ENCODE measurements at regions not wholly inside any gene's neighbourhood (a gene's known extent, or its start where the extent isn't known, plus 50 kb on each side); places are given as distances from the start of the nearest gene placed in this dataset.
A peak's percentile ranks its signal among the peaks of the same experiment; 100 is the strongest.

DNA sequence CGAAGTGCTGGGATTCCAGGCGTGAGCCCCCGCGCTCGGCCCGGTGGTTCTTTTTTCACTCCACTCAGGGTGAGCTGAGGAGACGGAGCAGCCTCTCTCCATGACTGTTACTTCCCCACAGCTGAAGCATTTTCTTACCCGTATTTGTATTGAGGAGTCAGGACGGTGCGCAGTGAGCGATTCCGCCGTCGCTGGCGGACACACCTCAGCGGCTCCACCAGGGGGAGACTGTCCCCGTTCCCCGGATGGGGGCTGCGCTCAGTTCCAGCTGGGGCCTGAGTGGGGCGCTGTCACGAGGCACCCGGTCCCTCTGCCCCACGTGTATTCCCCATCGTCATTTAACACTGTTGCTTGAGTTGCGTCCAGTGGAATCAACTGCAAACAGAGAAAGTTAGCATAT is 844.0 kb upstream of the FRG1 start:
- H3K23ac ChIP-seq (ENCODE audit: low read depth, low read length, poor library complexity), result no peak overlapping the region
- H3K4me2 ChIP-seq (ENCODE audit: insufficient read depth, low read length, poor library complexity, severe bottlenecking), result no peak overlapping the region
- peak overlapping the region in 1 of 2 donors; percentile 54 for H3K4me3 ChIP-seq (ENCODE audit: low read length in 2 of 2)
- no peak overlapping the region for H3K14ac ChIP-seq (ENCODE audit: low read length)
- no peak overlapping the region for H2BK120ac ChIP-seq (ENCODE audit: low read depth, low read length)
- H2AFZ ChIP-seq (ENCODE audit: low read length), result no peak overlapping the region
- H3K36me3 ChIP-seq (replicated peaks in 1 of 2; ENCODE audit: control insufficient read depth in 2 of 2, insufficient read depth in 2 of 2, low read length in 2 of 2), result no peaks in the 10 kb centered on the region
- no peaks in the 10 kb centered on the region for H3K4me1 ChIP-seq (ENCODE audit: control insufficient read depth in 2 of 2, insufficient read depth in 1 of 2, low read depth in 1 of 2, low read length in 2 of 2)
- H3K27ac ChIP-seq (replicated peaks; ENCODE audit: low read length), result no peak overlapping the region
- no CpG with 5 or more reads among the region's 25 CpGs for WGBS, 2 donors (ENCODE audit: extremely low coverage in 2 of 2, insufficient read length in 2 of 2, insufficient replicate concordance in 1 of 2)
- peak overlapping the region; percentile 29 for H2BK5ac ChIP-seq (ENCODE audit: low read length)
- no peak overlapping the region for H2BK15ac ChIP-seq (ENCODE audit: low read length)
- H3K27me3 ChIP-seq (ENCODE audit: control insufficient read depth in 3 of 3, insufficient read depth in 3 of 3, low read depth in 1 of 3, low read length in 3 of 3), result no peaks in the 10 kb centered on the region
- peaks cover 0 to 2% of the 10 kb centered on the region in 2 donors for H3K9me3 ChIP-seq (replicated peaks in 1 of 2; ENCODE audit: control insufficient read depth in 2 of 2, insufficient read depth in 1 of 2, low read depth in 1 of 2, low read length in 2 of 2)
- peaks cover 2% of the 10 kb centered on the region for H3K79me1 ChIP-seq (ENCODE audit: low read depth, low read length)
- DNase-seq (ENCODE audit: low spot score), result no peak
- H3K18ac ChIP-seq (ENCODE audit: low read length), result peak overlapping the region; percentile 31
- H2AK5ac ChIP-seq (ENCODE audit: low read depth, low read length), result no peak overlapping the region
- H4K91ac ChIP-seq (ENCODE audit: low read depth, low read length, poor library complexity), result no peak overlapping the region
- no peak overlapping the region for H3K4ac ChIP-seq (ENCODE audit: low read length)
- no peak overlapping the region for H2BK12ac ChIP-seq (ENCODE audit: low read length)
- H3K9ac ChIP-seq (ENCODE audit: low read depth, low read length, poor library complexity), result no peak overlapping the region
- no peak overlapping the region for H4K8ac ChIP-seq (ENCODE audit: low read depth, low read length)

- H3K4me2 ChIP-seq (ENCODE audit: insufficient read depth, low read length, poor library complexity, severe bottlenecking), result no peak overlapping the region
- DNase-seq (ENCODE audit: low spot score), result no peak
- H3K36me3 ChIP-seq (replicated peaks in 1 of 2; ENCODE audit: control insufficient read depth in 2 of 2, insufficient read depth in 2 of 2, low read length in 2 of 2), result no peaks in the 10 kb centered on the region
- WGBS, 2 donors (ENCODE audit: extremely low coverage in 2 of 2, insufficient read length in 2 of 2, insufficient replicate concordance in 1 of 2), result no CpG with 5 or more reads among the region's 16 CpGs
- H3K27ac ChIP-seq (replicated peaks; ENCODE audit: low read length), result no peak overlapping the region
- H3K9ac ChIP-seq (ENCODE audit: low read depth, low read length, poor library complexity), result no peak overlapping the region
- no peak overlapping the region for H2BK5ac ChIP-seq (ENCODE audit: low read length)
- H2AK5ac ChIP-seq (ENCODE audit: low read depth, low read length), result no peak overlapping the region
- no peak overlapping the region for H3K23ac ChIP-seq (ENCODE audit: low read depth, low read length, poor library complexity)
- H4K91ac ChIP-seq (ENCODE audit: low read depth, low read length, poor library complexity), result no peak overlapping the region
- H3K9me3 ChIP-seq (replicated peaks in 1 of 2; ENCODE audit: control insufficient read depth in 2 of 2, insufficient read depth in 1 of 2, low read depth in 1 of 2, low read length in 2 of 2), result peaks cover 0 to 2% of the 10 kb centered on the region in 2 donors
- H4K8ac ChIP-seq (ENCODE audit: low read depth, low read length), result no peak overlapping the region
- no peak overlapping the region for H3K18ac ChIP-seq (ENCODE audit: low read length)
- H3K4me3 ChIP-seq (ENCODE audit: low read length in 2 of 2), result no peak overlapping the region
- H2BK15ac ChIP-seq (ENCODE audit: low read length), result no peak overlapping the region
- no peaks in the 10 kb centered on the region for H3K27me3 ChIP-seq (ENCODE audit: control insufficient read depth in 3 of 3, insufficient read depth in 3 of 3, low read depth in 1 of 3, low read length in 3 of 3)
- H3K4me1 ChIP-seq (ENCODE audit: control insufficient read depth in 2 of 2, insufficient read depth in 1 of 2, low read depth in 1 of 2, low read length in 2 of 2), result no peaks in the 10 kb centered on the region
- H3K14ac ChIP-seq (ENCODE audit: low read length), result no peak overlapping the region
- H2AFZ ChIP-seq (ENCODE audit: low read length), result no peak overlapping the region
- no peak overlapping the region for H2BK120ac ChIP-seq (ENCODE audit: low read depth, low read length)
- H3K4ac ChIP-seq (ENCODE audit: low read length), result no peak overlapping the region
- H3K79me1 ChIP-seq (ENCODE audit: low read depth, low read length), result peaks cover 2% of the 10 kb centered on the region
- H2BK12ac ChIP-seq (ENCODE audit: low read length), result no peak overlapping the region
Observed at GRCh38 chr4:189098932-189099696, 841.6 kb upstream of the FRG1 start.

DNA sequence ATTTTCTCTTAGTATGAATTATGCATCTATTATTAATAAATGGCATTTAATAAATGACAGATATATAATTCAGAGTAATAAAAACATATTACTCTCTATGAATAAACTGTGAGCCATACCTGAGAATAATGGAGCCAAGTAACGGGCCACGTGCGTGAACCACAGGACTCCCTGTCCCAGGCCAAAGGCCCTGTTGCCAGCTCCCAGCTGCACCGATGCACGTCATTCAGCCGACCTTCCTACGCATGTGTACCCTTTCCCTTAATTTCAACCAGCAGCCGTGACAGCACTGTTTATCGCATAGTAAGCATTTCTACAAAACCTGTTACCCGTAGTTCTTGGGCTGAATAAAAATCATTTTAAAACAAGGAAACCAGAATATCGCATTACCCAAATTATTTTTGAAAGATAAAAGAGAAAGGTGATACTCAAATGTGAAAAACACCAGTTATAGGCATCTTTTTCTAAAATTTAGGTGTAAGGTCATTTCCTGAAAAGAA is 827.2 kb upstream of the FRG1 start:
- Histone ChIP-seq H3K27ac (replicated peaks; ENCODE audit: low read length) (no peak overlapping the region), H4K8ac (ENCODE audit: low read depth, low read length) (no peak overlapping the region), H3K4me2 (ENCODE audit: insufficient read depth, low read length, poor library complexity, severe bottlenecking) (no peak overlapping the region), H3K79me1 (ENCODE audit: low read depth, low read length) (no peaks in the 10 kb centered on the region), H2BK120ac (ENCODE audit: low read depth, low read length) (no peak overlapping the region), H2BK15ac (ENCODE audit: low read length) (no peak overlapping the region), H3K4me1 (ENCODE audit: control insufficient read depth in 2 of 2, insufficient read depth in 1 of 2, low read depth in 1 of 2, low read length in 2 of 2) (peaks cover 0 to 3% of the 10 kb centered on the region in 2 donors), H3K14ac (ENCODE audit: low read length) (no peak overlapping the region), H3K9me3 (replicated peaks in 1 of 2; ENCODE audit: control insufficient read depth in 2 of 2, insufficient read depth in 1 of 2, low read depth in 1 of 2, low read length in 2 of 2) (no peaks in the 10 kb centered on the region), H3K9ac (ENCODE audit: low read depth, low read length, poor library complexity) (no peak overlapping the region), H2AK5ac (ENCODE audit: low read depth, low read length) (no peak overlapping the region), H2BK12ac (ENCODE audit: low read length) (no peak overlapping the region), H3K27me3 (ENCODE audit: control insufficient read depth in 3 of 3, insufficient read depth in 3 of 3, low read depth in 1 of 3, low read length in 3 of 3) (no peaks in the 10 kb centered on the region), H3K23ac (ENCODE audit: low read depth, low read length, poor library complexity) (no peak overlapping the region), H3K4ac (ENCODE audit: low read length) (no peak overlapping the region), H2AFZ (ENCODE audit: low read length) (no peak overlapping the region), H4K91ac (ENCODE audit: low read depth, low read length, poor library complexity) (no peak overlapping the region), H2BK5ac (ENCODE audit: low read length) (no peak overlapping the region), H3K4me3 (ENCODE audit: low read length in 2 of 2) (peak overlapping the region in 1 of 2 donors; percentile 46), H3K18ac (ENCODE audit: low read length) (peak overlapping the region; percentile 59), H3K36me3 (replicated peaks in 1 of 2; ENCODE audit: control insufficient read depth in 2 of 2, insufficient read depth in 2 of 2, low read length in 2 of 2) (no peaks in the 10 kb centered on the region)
- no peak for DNase-seq (ENCODE audit: low spot score)
- no CpG with 5 or more reads among the region's 11 CpGs for WGBS, 2 donors (ENCODE audit: extremely low coverage in 2 of 2, insufficient read length in 2 of 2, insufficient replicate concordance in 1 of 2)

- H3K23ac ChIP-seq (ENCODE audit: low read depth, low read length, poor library complexity), result no peak overlapping the region
- no peak overlapping the region for H3K9ac ChIP-seq (ENCODE audit: low read depth, low read length, poor library complexity)
- no peak overlapping the region for H2AFZ ChIP-seq (ENCODE audit: low read length)
- H2BK15ac ChIP-seq (ENCODE audit: low read length), result no peak overlapping the region
- no peak overlapping the region for H4K8ac ChIP-seq (ENCODE audit: low read depth, low read length)
- no peaks in the 10 kb centered on the region for H3K27me3 ChIP-seq (ENCODE audit: control insufficient read depth in 3 of 3, insufficient read depth in 3 of 3, low read depth in 1 of 3, low read length in 3 of 3)
- no peaks in the 10 kb centered on the region for H3K9me3 ChIP-seq (replicated peaks in 1 of 2; ENCODE audit: control insufficient read depth in 2 of 2, insufficient read depth in 1 of 2, low read depth in 1 of 2, low read length in 2 of 2)
- no peak overlapping the region for H2BK12ac ChIP-seq (ENCODE audit: low read length)
- H3K4ac ChIP-seq (ENCODE audit: low read length), result no peak overlapping the region
- peak overlapping the region; percentile 33 for H2BK5ac ChIP-seq (ENCODE audit: low read length)
- H3K27ac ChIP-seq (replicated peaks; ENCODE audit: low read length), result no peak overlapping the region
- H2AK5ac ChIP-seq (ENCODE audit: low read depth, low read length), result no peak overlapping the region
- no peaks in the 10 kb centered on the region for H3K36me3 ChIP-seq (replicated peaks in 1 of 2; ENCODE audit: control insufficient read depth in 2 of 2, insufficient read depth in 2 of 2, low read length in 2 of 2)
- H3K79me1 ChIP-seq (ENCODE audit: low read depth, low read length), result no peaks in the 10 kb centered on the region
- no peak overlapping the region for H4K91ac ChIP-seq (ENCODE audit: low read depth, low read length, poor library complexity)
- H3K4me1 ChIP-seq (ENCODE audit: control insufficient read depth in 2 of 2, insufficient read depth in 1 of 2, low read depth in 1 of 2, low read length in 2 of 2), result peaks cover 0 to 3% of the 10 kb centered on the region in 2 donors
- no peak overlapping the region for H2BK120ac ChIP-seq (ENCODE audit: low read depth, low read length)
- no CpG with 5 or more reads among the region's 1 CpG for WGBS, 2 donors (ENCODE audit: extremely low coverage in 2 of 2, insufficient read length in 2 of 2, insufficient replicate concordance in 1 of 2)
- H3K4me3 ChIP-seq (ENCODE audit: low read length in 2 of 2), result no peak overlapping the region
- no peak overlapping the region for H3K14ac ChIP-seq (ENCODE audit: low read length)
- DNase-seq (ENCODE audit: low spot score), result no peak
- peak overlapping the region; percentile 20 for H3K18ac ChIP-seq (ENCODE audit: low read length)
- no peak overlapping the region for H3K4me2 ChIP-seq (ENCODE audit: insufficient read depth, low read length, poor library complexity, severe bottlenecking)
Observed at GRCh38 chr4:189117426-189117825, 823.2 kb upstream of the FRG1 start.

Measured in neuronal stem cell (in vitro differentiated cells).